GM12872 (cell line): ENCODE measurements at regions not wholly inside any gene's neighbourhood (a gene's known extent, or its start where the extent isn't known, plus 50 kb on each side); places are given as distances from the start of the nearest gene placed in this dataset.

Experiments
- CTCF ChIP-seq: IDR thresholded peaks from 3 replicates; pipeline ENCODE4 v1.5.1; 2011; ENCODE audit warnings: low read depth, mild to moderate bottlenecking, low read length, moderate library complexity; ENCODE audit not compliant: insufficient read depth

- TF ChIP-seq CTCF: no peak
These were observed 815.5 kb downstream of the EPHA4 start for GRCh38 chr2:220756653-220757052.

- no peak for TF ChIP-seq CTCF
These were observed 807.9 kb downstream of the EPHA4 start for GRCh38 chr2:220764171-220764570.

GRCh38 chr2:220767591-220768255 lies 804.4 kb downstream of the EPHA4 start:
- no peak for TF ChIP-seq CTCF

GRCh38 chr2:220775856-220776488 lies 796.1 kb downstream of the EPHA4 start:
- no peak for TF ChIP-seq CTCF

- TF ChIP-seq CTCF: no peak
These were observed 792.6 kb downstream of the EPHA4 start for GRCh38 chr2:220779511-220779910.

GRCh38 chr2:220779931-220780330 lies 792.2 kb downstream of the EPHA4 start:
- TF ChIP-seq CTCF: no peak

GRCh38 chr2:220781622-220782241 lies 790.4 kb downstream of the EPHA4 start:
- TF ChIP-seq CTCF: no peak
